NCI-H2227 treated with DMSO at 0.1 percent for 48 hours (cell line): ENCODE measurements at regions not wholly inside any gene's neighbourhood (a gene's known extent, or its start where the extent isn't known, plus 50 kb on each side); places are given as distances from the start of the nearest gene placed in this dataset.

Experiments used
- DNase-seq: peaks from one replicate; lab custom pipeline; 2025; lab: John Stamatoyannopoulos, UW

DNA sequence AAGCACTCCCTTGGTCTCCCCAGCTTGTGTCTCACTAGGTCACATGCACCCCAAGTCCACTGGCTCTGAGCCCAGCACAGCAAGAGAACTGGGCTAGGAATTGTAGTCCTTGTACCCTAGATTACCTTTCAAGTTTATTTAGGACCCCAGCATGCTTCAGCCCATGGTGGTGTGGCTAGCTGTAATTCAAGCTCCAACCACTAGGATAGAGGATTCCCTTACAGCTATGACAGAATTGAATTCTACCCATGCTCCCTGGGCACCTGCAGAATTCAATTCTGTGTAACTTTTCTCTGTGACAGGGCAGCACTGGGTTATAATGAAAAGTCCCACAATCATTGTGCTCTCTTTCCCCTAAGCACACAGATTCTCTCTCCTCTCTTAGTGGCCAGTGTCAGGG, 253.8 kb upstream of the DMD start:
- no peak for DNase-seq

DNA sequence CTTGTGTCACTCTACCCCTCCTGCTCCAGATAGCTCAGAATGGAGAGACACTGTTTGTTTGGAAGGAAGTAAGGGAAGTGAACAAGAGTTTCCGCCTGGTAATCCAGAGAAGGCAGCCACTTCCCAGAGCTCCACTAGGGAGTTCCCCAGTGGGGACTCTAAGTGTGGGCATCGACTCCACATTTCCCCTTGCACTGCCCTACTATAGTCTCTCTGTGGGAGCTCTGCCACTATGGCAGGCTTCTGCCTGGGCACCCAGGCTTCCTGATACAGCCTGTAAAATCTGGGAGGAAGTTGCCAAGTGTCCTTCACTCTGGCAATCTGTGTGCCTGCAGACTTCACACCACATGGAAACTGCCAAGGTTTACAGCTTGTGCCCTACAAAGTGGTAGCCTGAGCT, 245.8 kb upstream of the DMD start:
- DNase-seq, result no peak

DNA sequence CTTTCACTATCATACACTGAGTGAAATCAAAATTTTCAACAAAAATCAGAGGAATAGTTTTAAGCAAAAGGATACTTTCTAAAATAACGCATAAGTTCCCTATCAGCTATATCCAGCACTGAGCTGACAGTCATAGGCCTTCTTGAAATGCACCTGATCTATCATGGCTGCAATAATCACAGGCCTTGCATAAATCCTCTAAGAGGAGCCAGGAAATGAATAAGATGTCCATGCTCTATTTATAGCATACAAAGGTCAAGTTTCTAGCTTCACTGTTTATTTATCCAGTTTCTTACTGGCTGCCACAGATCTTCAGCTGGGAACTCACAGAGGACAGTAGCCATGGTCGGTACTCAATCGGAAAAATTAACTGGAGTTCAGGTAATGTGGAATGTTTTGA, 235.9 kb upstream of the DMD start:
- DNase-seq, result no peak

DNA sequence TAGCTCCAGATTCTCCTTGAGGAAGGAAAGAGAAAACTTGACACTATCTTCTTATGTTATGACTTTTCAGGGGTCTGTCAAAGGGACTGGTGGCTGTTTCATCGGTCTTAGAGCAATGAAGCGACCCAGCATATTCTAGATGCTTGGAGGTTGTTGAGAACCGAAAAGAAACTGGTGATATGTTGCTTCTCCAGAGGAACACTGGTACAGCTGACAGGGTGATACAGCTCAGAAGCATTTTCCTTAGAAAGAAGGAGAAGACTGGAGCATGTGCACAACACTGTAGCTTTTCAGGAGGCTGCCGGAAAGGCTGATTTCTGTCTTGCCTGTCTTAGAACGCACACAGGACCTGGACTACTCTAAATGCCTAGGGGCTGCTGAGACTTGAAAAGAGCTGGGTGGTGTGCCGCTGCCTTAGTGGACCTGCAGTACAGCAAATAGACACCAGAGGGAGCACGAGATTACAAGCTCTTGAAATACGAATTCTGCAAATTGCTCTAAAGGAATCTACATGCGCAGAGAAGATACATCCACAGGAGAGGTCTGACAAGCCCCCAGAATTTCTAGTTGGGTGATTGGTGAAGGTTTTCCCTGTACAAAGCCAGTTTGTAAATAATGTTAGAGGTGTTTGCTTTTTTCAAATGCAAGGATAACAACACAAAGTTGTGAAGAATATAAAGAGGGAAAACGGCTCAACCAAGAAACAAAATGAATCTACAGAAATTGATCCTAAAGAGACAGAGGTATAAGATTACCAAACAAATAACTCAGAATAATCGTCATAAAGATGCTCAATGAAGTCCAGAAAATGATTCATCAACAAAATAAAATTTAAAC, 223.1 kb upstream of the DMD start:
- peak; percentile 2 for DNase-seq

DNA sequence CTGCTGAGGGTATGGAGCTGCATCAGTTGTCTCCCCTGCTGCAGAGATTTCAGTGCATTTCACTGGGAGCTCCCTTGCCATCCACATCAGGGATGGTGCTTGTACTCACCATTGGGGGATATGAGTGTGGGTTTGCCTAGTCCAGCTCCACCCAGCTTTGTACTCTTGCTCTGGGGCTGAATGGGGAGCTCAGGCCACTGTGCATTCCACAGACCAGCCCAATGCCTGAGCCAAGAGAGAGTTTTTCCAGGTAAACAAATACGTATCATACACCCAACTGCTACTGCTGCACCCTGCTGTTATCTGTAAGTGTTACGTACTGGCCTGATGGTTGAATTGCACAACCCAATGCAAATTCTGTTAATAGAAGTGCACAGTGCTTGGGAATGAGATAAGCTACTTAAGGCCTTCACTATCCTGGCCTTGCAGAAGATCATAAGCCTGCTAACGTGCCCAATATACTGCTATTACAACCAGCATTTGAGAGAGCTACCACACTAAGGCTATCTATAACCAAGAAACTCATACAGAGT, 205.0 kb upstream of the DMD start:
- no peak for DNase-seq

DNA sequence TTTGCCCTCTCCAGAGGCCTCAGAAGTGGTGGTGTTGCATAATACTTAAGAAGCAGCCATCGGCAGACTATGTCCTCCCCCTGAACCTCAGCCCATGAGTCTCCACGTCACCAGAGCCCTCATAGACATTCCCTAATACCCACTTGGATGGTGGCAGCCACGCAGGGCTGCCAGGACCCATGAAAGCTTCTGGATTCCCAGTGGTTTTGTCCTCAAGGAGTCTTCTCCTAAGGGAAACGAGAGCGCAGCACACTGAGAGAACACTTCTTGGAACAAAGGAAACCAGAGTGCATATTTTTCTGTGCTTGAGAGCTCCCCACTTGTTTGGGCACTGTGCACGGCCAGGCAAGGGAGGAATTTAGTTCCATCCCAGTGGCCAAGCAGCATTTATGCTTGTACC, 204.1 kb upstream of the DMD start:
- DNase-seq, result no peak

DNA sequence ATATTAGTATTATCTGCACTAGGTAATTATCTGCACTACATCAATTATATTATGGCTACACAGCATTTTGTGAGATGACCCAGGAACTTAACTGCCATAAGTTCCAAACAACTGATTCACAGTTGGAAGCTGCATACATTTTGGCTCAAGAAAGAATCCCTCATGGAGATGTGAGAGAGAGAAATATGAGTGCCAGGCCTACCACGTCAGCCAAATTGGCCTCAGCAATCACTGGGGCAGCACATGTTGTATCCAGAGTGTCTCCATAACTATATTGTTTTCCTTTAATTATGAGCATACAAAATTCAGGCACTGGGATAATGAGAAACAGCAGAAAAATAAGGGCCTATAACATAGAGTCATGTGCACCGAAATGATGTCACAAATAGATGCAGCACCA, 174.2 kb upstream of the DMD start:
- no peak for DNase-seq

DNA sequence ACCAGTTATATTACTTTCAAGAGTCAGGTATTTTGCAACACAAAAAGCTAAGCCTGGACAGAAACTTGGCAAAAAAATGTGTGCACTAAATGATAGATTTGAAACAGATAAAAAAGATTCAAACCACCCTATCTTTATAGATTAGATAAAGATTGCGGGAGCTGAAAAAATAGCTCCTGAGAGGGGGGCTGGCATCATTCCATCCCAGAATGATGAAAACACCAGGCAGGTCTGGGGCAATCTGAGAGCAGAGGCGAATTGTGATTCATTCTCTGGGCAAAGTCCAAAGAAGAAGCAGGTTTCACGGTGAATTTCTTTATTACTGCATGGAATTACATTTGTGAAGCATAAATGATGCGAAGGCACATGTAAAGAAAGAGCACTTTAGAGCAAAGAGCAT, 168.5 kb upstream of the DMD start:
- DNase-seq, result no peak

DNA sequence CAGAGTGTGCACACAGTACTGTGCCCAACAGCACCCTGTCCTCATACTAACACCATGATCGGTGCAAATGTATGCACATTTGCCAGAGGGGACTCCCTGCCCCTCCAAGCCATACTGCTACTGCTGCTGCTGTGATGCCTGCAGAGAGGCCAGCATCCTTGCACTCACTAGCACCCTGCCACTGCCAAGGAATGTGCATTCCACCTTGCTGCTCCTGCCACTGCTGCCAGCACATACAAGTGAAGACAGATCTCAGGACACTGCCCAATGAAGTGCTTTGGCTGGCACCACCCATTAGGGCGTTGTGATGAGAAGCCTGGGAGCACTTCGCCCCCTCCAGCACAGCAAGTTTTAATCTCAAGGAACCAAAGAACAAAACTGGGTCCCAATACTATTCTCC, 146.3 kb upstream of the DMD start:
- no peak for DNase-seq

DNA sequence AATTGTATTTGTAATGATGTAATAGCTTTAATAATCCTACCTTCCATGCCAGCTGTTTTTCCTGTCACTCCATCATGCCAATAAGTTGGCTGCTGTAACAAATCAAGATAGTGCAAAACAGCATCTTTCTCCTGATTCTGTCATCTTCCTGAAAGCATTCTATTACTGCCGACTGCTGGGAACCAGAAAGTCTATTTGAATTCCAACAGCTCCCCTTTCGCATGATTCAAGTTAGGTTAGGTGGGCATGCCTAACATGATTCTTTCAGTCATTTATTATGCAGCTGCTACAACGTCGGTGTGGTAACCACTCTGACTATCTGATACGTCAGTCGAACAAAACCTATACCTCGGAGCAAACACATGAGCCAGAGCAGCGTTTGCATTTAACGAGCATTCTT, 127.9 kb upstream of the DMD start:
- DNase-seq, result no peak

DNA sequence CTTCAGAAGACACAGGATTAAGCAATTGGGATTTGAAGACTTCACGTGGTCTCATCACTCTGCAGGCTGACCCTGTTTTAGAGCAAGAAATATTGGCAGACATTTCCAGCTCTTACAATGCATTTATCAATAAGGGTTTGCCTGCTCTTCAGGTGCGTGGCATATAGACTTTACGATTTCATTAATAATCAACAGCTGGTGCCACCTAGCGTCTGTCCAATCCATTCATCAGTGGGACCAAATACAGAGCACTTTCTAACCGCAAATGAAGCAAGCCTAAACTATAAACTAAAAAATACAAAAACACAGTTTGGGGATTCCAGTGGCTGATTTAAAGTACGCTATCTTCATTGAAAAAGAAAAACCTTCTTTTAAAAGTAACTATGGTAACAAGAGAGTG, 125.4 kb upstream of the DMD start:
- no peak for DNase-seq

DNA sequence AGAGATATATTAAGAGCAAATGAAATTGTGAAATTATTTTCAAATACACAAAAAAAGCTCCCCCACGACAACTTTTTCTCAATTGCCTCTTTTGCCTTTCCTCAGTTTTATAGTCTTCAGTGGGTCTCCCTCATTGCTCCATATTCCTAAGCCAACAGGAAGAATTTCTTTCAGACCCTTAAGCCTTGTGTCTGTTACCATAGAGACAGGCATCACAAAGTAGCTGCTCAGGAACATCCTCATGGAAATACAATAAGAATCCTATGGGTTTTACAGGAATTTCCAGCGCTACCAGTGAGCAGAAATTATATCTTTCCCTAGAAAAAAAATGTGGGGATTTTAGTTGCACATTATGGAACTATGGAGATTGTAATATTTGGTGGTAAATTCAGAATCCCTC, 121.9 kb upstream of the DMD start:
- no peak for DNase-seq

DNA sequence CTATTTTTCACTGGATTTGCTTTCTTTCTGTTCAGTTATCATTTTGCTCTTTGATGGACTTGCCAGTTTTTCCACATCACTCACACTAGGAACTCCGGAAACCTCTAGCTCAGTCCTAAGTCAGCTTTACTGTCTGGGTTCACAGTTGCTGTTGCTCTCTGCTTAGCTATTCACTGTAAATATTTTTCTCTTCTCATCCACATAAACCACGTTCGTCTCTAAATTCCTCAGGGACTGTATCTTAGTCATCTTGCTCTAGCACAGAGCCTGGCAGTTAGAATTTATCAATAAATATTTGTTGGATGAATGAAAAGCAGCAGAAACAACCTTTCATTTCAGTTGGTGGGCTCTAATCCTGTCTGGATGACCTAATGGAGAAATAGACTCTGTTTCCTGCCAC, 119.4 kb upstream of the DMD start:
- no peak for DNase-seq

DNA sequence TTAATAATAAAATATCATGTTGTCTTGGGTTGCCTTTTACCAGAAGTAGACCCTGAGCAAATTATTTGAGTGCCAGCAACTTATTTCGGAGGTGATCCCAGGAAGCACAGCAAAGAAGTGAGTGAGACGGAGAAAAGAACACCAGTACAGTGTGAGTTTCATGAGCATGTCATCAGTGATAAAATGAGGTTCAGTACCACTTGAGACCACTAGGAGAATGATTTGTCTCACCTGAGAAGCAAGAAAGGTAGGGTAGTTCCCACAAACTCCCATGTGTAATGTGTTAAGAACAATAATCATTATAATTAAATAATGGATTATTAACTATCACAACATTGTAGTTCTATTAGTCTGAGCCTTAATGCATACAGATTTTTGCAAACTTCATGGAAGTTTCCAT, 112.8 kb upstream of the DMD start:
- DNase-seq, result no peak

DNA sequence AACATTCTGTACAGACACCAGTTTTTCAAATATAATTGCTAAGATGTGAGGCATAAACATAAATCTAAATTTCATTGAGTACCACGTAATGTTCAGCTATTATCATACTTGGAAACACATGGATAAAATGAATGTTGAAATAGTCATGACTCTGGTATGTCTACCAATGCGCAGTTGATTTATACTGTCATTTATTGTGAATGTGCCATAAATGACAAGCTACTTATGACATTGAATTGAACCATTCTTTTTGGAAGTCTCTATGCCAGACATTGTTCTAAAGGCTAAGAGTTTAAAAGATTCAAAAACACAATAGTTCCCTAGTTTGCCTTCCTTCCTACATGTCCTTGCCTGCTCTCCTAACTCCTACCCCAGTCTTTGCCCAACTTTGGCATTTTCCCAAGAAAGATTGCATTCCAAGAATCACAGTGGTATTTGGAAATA, 96.6 kb upstream of the DMD start:
- no peak for DNase-seq

DNA sequence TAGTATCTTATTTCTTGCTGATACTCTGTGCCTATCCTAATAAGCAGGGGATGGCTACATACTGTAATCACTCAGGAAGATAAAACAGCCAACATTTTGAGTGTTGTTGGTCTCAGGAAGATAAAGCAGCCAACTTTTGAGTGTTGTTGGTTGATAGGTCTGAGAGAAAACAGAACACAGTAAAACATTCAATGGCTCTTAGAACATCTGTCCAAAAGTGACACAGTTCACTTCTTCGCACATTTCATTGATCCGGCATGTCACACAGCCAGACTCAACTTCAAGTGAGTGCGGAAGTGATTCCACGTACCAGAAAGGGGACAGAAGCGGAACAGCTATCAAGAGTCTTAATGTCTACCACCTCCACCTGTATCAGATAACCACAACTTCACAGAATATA, 87.3 kb upstream of the DMD start:
- no peak for DNase-seq

DNA sequence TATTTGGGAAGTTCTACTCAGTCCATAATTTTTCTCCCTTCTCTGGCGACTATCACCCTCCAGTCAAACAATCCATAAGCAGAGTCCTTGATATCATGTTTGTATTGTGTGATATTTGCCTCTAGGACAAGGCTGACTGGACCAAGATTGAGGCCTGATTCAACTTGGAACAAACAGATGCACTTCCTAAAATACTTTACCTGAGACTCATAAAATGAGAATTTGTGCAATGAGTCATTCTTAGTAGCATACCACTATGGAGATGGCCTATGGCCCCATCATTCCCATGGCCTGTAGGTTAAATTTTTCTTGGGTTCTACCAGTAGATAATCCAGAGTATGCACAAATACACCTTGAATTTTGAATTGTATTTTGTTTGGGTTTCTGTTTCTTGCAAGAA, 74.2 kb upstream of the DMD start:
- DNase-seq, result no peak

DNA sequence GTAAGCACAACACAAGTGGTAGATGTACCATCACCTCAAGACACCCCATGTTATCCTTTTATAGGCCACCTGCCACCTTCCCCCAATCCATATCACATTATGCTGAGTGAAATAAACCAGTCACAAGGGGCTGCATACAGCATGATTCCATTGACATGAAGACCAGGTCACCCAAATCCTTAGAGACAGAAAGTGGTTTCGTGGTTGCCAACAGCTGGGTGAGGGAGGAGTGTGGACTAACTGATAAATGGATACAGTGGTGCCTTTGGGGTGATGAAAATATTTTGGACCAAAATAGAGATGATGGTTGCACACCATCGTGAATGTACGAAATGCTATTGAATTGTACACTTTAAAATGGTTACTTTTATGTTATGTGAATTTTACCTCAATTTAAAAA, 65.7 kb upstream of the DMD start:
- no peak for DNase-seq

DNA sequence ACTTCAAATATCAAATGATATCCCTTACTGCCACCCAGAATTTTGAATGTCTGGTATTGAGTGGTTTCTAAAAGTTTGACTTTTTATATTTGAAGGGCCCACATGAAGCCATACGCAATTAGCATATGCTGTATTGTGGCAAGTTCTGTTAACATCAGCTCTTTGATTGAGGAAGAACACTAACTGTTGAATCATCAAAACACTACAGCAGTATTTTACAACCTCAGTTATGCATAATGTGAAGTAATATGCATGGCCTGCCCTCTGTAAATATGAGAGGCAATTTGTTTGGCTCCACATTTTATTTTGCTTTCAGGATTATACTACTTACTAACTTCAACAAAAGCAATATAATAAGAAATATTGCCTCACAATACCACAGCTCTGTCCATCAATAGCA, 62.2 kb upstream of the DMD start:
- DNase-seq, result no peak

DNA sequence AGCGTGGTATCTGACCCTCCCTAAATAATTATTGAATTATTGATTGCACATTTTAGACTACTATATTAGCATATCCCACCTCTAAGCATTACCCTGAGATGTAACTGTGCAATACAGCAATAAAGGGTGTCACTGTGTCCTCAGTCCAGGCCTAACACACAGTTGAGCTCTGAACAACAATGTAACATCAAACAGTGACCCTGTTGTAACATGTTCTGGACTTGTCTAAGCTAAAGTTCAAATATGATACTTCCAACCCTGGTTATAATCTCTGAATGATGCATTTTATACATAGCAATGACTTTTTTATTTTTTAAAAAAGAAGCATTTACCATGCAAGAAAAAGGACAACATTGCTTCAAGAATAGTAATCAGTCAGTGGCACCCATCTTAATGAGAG, 61.6 kb upstream of the DMD start:
- no peak for DNase-seq
